Thyroid gland (tissue), 4 donors: ENCODE measurements at regions not wholly inside any gene's neighbourhood (a gene's known extent, or its start where the extent isn't known, plus 50 kb on each side); places are given as distances from the start of the nearest gene placed in this dataset.

Experiments
- POLR2A ChIP-seq, 2 donors: fragments of 450-650 bp; IDR thresholded peaks; one replicate each; pipeline ENCODE4 v1.6.1; 2017; ENCODE audit warnings: antibody characterized with exemption in 2 of 2, mild to moderate bottlenecking in 2 of 2, moderate library complexity in 1 of 2
- TF ChIP-seq, protein P1 (sequence below), 6 experiments: fragments of 200-600 bp in 3 of 6; fragments of 450-650 bp in 3 of 6; sonication (generic) in 3 of 6; IDR thresholded peaks; one replicate each; pipeline ENCODE4 v1.5.1; 2016 to 2019; ENCODE audit warnings: antibody characterized with exemption in 6 of 6, mild to moderate bottlenecking in 2 of 6, inconsistent platforms in 1 of 6, moderate library complexity in 1 of 6

- TF ChIP-seq, protein P1, sequence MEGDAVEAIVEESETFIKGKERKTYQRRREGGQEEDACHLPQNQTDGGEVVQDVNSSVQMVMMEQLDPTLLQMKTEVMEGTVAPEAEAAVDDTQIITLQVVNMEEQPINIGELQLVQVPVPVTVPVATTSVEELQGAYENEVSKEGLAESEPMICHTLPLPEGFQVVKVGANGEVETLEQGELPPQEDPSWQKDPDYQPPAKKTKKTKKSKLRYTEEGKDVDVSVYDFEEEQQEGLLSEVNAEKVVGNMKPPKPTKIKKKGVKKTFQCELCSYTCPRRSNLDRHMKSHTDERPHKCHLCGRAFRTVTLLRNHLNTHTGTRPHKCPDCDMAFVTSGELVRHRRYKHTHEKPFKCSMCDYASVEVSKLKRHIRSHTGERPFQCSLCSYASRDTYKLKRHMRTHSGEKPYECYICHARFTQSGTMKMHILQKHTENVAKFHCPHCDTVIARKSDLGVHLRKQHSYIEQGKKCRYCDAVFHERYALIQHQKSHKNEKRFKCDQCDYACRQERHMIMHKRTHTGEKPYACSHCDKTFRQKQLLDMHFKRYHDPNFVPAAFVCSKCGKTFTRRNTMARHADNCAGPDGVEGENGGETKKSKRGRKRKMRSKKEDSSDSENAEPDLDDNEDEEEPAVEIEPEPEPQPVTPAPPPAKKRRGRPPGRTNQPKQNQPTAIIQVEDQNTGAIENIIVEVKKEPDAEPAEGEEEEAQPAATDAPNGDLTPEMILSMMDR (IDR thresholded peaks at IDR 0.05): no peak
- no peak for TF ChIP-seq POLR2A (IDR thresholded peaks at IDR 0.05)
Observed at GRCh38 chr16:5643855-5644531, 546.4 kb upstream of the EEF2KMT start.
